RWPE2 (cell line): ENCODE measurements at regions not wholly inside any gene's neighbourhood (a gene's known extent, or its start where the extent isn't known, plus 50 kb on each side); places are given as distances from the start of the nearest gene placed in this dataset.
"Not testable (repeated sequence)": the region's sequence is repeated elsewhere in the genome, so short reads cannot be mapped to it uniquely, and the experiment has no call there.

Source experiments
- ATAC-seq: fragments of 200-7000 bp; cut with Tn5 transposase; 3 replicates; pipeline ENCODE4 v1.9.1; 2021; ENCODE audit warnings: low read depth
- DNase-seq: peaks from one replicate; pipeline ENCODE4 v3.0.0-alpha.2; 2020; ENCODE audit warnings: low spot score
- H3K27ac ChIP-seq: fragments of 450-650 bp; 2 replicates; pipeline ENCODE4 v1.5.1; 2017; ENCODE audit warnings: mild to moderate bottlenecking; ENCODE audit not compliant: poor library complexity, severe bottlenecking
- H3K27me3 ChIP-seq: fragments of 250-450 bp; sonication (Bioruptor Pico); 2 replicates; pipeline ENCODE4 v1.5.1; 2021; ENCODE audit warnings: mild to moderate bottlenecking, moderate library complexity; ENCODE audit not compliant: insufficient read depth, poor library complexity, severe bottlenecking
- H3K36me3 ChIP-seq: fragments of 250-450 bp; sonication (Bioruptor Pico); 2 replicates; pipeline ENCODE4 v1.5.1; 2020; ENCODE audit warnings: low read depth, mild to moderate bottlenecking, moderate library complexity
- H3K4me1 ChIP-seq: fragments of 250-450 bp; sonication (Bioruptor Pico); 2 replicates; pipeline ENCODE4 v1.5.1; 2021; ENCODE audit warnings: mild to moderate bottlenecking, moderate library complexity; ENCODE audit not compliant: insufficient read depth, poor library complexity, severe bottlenecking
- H3K4me3 ChIP-seq: fragments of 250-450 bp; sonication (Bioruptor Pico); 2 replicates; pipeline ENCODE4 v1.5.1; 2021; ENCODE audit warnings: mild to moderate bottlenecking, moderate library complexity; ENCODE audit not compliant: severe bottlenecking
- H3K9me3 ChIP-seq: fragments of 250-450 bp; sonication (Bioruptor Pico); 2 replicates; pipeline ENCODE4 v1.5.1; 2021; ENCODE audit warnings: mild to moderate bottlenecking, moderate library complexity; ENCODE audit not compliant: severe bottlenecking
- TF ChIP-seq, protein P1 (sequence below): fragments of 450-650 bp; IDR thresholded peaks from one replicate; pipeline ENCODE4 v1.5.1; 2017; ENCODE audit warnings: mild to moderate bottlenecking, moderate library complexity; ENCODE audit not compliant: poor library complexity, severe bottlenecking

DNA sequence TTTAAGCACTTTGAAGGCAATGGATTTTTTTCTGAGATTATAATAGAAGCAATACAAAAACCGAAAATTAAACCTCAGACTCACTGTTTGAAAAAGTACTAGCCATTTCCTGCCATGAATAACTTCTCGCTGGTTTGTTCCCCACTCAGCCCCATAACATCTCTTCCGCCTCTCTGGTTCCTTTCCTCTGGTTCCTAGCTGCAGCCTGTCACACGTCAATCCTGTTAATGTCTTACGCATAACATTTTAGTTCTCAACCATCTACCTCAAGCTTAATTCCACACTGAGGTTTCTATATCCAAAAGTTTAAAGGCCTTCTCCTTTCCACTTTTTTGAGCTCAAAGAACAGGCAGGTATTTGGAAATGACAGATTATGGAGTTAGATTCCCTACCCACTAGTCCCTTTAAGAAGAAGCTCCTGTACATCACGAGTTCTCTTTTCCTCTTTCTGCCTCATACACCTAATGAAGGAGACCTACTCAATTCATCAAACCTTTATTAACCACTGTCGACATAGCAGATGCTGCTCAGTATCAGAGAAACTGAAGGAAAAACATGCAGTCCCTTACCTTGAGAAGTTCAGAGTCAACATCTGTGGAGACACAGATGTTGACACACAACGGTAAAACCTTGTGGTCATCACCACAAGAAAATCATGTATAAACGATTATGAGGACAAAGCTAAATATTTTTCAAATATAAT lies 243.0 kb upstream of the PTGER4 start:
- Histone ChIP-seq H3K4me1 (peaks cover 4% of the 10 kb centered on the region), H3K27ac (peak overlapping the region; percentile 35), H3K9me3 (no peaks in the 10 kb centered on the region), H3K27me3 (no peaks in the 10 kb centered on the region), H3K36me3 (no peaks in the 10 kb centered on the region), H3K4me3 (no peak overlapping the region)
- DNase-seq (no peak), ATAC-seq (no peak)
- TF ChIP-seq, protein P1, sequence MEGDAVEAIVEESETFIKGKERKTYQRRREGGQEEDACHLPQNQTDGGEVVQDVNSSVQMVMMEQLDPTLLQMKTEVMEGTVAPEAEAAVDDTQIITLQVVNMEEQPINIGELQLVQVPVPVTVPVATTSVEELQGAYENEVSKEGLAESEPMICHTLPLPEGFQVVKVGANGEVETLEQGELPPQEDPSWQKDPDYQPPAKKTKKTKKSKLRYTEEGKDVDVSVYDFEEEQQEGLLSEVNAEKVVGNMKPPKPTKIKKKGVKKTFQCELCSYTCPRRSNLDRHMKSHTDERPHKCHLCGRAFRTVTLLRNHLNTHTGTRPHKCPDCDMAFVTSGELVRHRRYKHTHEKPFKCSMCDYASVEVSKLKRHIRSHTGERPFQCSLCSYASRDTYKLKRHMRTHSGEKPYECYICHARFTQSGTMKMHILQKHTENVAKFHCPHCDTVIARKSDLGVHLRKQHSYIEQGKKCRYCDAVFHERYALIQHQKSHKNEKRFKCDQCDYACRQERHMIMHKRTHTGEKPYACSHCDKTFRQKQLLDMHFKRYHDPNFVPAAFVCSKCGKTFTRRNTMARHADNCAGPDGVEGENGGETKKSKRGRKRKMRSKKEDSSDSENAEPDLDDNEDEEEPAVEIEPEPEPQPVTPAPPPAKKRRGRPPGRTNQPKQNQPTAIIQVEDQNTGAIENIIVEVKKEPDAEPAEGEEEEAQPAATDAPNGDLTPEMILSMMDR: no peak

DNA sequence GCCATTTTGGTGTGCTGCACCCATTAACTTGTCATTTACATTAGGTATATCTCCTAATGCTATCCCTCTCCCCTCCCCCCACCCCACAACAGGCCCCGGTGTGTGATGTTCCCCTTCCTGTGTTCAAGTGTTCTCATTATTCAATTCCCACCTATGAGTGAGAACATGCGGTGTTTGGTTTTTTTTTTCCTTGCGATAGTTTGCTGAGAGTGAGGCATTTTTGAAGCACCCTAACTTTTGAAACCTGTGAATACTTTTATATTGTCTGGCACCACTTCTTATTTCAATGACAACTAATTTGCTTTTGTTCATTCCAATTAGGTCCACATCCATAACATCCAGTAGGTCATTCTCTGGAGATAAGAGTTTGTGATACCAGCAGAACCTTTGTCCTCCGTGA lies 244.0 kb upstream of the PTGER4 start:
- DNase-seq, ATAC-seq, H3K36me3 ChIP-seq, H3K27ac ChIP-seq, H3K27me3 ChIP-seq, H3K4me3 ChIP-seq, H3K4me1 ChIP-seq, H3K9me3 ChIP-seq: not testable (repeated sequence)

DNA sequence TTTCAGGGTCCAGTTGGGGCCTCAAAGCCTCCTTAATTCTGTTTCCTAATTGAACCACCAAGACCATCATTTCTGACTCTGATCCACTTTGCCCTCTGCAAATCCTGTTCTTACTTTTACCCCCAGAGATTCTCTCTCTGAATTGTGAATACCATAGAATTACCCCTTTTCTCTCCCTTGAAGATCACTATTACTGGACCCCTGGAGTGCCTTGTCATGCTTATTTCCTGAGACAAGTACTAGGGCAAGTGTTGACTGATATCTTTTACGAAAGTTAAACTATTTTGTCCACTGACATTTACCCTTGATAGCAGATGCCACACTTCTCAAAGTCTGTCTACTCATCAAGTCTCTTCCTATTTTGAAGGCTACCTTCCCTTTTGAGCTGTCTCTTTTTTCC lies 246.9 kb upstream of the PTGER4 start:
- DNase-seq (no peak), ATAC-seq (no peak)
- peaks cover 29% of the 10 kb centered on the region for H3K4me1 ChIP-seq

DNA sequence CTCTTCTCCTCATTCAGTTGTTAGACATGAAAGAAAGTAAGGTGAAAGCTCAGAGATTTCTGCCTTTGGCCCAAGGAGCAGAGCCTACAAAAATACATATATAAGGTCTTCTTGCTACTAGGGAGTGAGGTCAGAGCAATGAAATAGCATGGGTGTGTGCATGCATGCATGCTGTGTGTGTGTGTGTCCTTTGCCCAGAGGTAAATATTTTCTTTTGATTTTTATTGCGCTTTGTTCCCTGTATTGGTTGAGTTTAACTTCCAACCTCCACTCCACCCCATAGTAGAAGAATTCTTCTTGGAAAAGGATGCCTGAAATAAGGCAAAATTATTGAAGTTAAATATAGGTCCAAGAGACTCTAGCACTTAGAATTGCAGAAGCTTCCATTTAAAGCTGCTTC lies 248.0 kb upstream of the PTGER4 start:
- Histone ChIP-seq H3K27ac (no peak overlapping the region), H3K27me3 (no peaks in the 10 kb centered on the region), H3K9me3 (no peaks in the 10 kb centered on the region), H3K4me3 (no peak overlapping the region), H3K36me3 (no peaks in the 10 kb centered on the region), H3K4me1 (peaks cover 28% of the 10 kb centered on the region)
- ATAC-seq: no peak
- TF ChIP-seq, protein P1: no peak
- DNase-seq: no peak

More for the DNA sequence above, 246.9 kb upstream of the PTGER4 start:
- Histone ChIP-seq H3K36me3 (no peaks in the 10 kb centered on the region), H3K27me3 (no peaks in the 10 kb centered on the region), H3K9me3 (no peaks in the 10 kb centered on the region), H3K4me3 (no peak overlapping the region), H3K27ac (no peak overlapping the region)
- TF ChIP-seq, protein P1: no peak

DNA sequence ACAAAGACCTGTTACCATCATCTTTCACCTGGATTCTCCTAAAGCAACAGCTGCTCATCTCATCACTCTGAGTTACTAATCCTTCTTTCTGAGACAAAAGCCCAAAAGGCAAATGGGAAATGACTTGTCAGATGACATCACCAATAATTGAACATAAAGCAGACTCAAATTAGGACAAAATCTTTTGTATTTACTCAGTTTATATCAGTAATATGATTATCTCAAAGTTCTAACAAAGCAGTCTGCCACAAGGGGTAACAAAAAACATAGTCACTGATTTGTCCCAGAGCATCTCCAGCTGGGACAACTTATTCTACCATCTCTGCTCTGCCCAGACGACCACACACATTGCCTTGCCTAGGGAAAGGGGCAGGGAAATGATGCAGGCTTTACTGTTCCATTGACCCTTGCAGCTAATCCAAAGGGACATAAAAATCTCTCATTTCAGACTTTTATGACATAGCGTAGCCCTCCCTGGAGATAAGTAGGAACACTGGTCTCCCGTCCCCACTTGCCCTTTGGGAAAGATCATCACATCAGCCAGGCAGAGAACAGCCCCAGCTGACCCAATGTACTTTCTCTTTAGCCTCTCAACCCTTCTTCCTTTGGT lies 249.5 kb upstream of the PTGER4 start:
- peak overlapping the region; percentile 83 for H3K27ac ChIP-seq
- TF ChIP-seq, protein P1: no peak
- no peaks in the 10 kb centered on the region for H3K27me3 ChIP-seq
- H3K4me3 ChIP-seq: no peak overlapping the region
- H3K9me3 ChIP-seq: peaks cover 3% of the 10 kb centered on the region
- DNase-seq (no peak), ATAC-seq (no peak)
- H3K4me1 ChIP-seq: peaks cover 28% of the 10 kb centered on the region
- no peaks in the 10 kb centered on the region for H3K36me3 ChIP-seq
